HCT116 (cell line): ENCODE measurements at regions not wholly inside any gene's neighbourhood (a gene's known extent, or its start where the extent isn't known, plus 50 kb on each side); places are given as distances from the start of the nearest gene placed in this dataset.

Experiments used
- ATAC-seq: fragments of 200-7000 bp; cut with Tn5 transposase; 2 replicates; pipeline ENCODE4 v1.9.1; 2020; ENCODE audit warnings: mild to moderate bottlenecking, moderate library complexity
- BruUV-seq: library from RNA; stranded (reverse); fragments of 400-500 nt; replicated peaks from 2 replicates; lab custom pipeline; 2021; lab: Mats Ljungman, UMichigan
- CTCF ChIA-PET: fragments of 300-600 bp; sonication (Branson Sonifier 250); formaldehyde crosslinking; loops from one replicate; lab custom pipeline; 2021; ENCODE audit warnings: antibody characterized with exemption; lab: Charles Lee
- POLR2A ChIA-PET: fragments of 300-600, 350-600 bp; sonication (Branson Sonifier 250); formaldehyde crosslinking; loops from one replicate; lab custom pipeline; 2021; ENCODE audit warnings: antibody characterized with exemption; lab: Charles Lee
- RAD21 ChIA-PET, 2 experiments: fragments of 300-600 bp; sonication (Branson Sonifier 250); formaldehyde crosslinking; loops; one replicate each; lab custom pipeline; 2023; ENCODE audit warnings: low total read pairs in 2 of 2; ENCODE audit not compliant: uncharacterized antibody in 2 of 2, unreplicated experiment in 2 of 2, low non-redundant PET in 1 of 2; lab: Charles Lee
- DNase-seq: peaks from one replicate; pipeline ENCODE4 v3.0.0-alpha.2; 2010; ENCODE audit warnings: low read depth, low spot score
- H2AFZ ChIP-seq: fragments of 200-600 bp; shearing (Covaris generic), sonication (generic); 2 replicates; pipeline ENCODE4 v1.6.1; 2017; ENCODE audit warnings: low read depth, mixed run types, mixed read lengths, antibody characterized with exemption, low read length; ENCODE audit not compliant: poor library complexity, severe bottlenecking
- H3K27ac ChIP-seq: 2 replicates; pipeline ENCODE4 v1.5.1; 2012; ENCODE audit warnings: low read depth, low read length
- H3K27me3 ChIP-seq: fragments of 200-600 bp; sonication (generic); 2 replicates; pipeline ENCODE4 v1.6.1; 2016; ENCODE audit warnings: mixed run types, low read length, mixed read lengths; ENCODE audit not compliant: insufficient read depth
- H3K36me3 ChIP-seq, 2 experiments: fragments of 200-500 bp in 1 of 2; fragments of 200-600 bp in 1 of 2; sonication (Bioruptor generic) in 1 of 2; sonication (generic) in 1 of 2; 2 replicates each; pipeline versions ENCODE4 v1.5.1 to v1.6.1; 2014 to 2016; ENCODE audit warnings: low read length in 2 of 2, inconsistent platforms in 1 of 2, mixed read lengths in 1 of 2, mixed run types in 1 of 2; ENCODE audit not compliant: insufficient read depth in 2 of 2, control insufficient read depth in 1 of 2
- H3K4me1 ChIP-seq, 2 experiments: fragments of 200-600 bp in 1 of 2; sonication (generic) in 1 of 2; 2 replicates each; pipeline versions ENCODE4 v1.5.1 to v1.6.1; 2012 to 2017; ENCODE audit warnings: low read length in 2 of 2, inconsistent platforms in 1 of 2, mild to moderate bottlenecking in 1 of 2, mixed read lengths in 1 of 2, mixed run types in 1 of 2, moderate library complexity in 1 of 2; ENCODE audit not compliant: insufficient read depth in 2 of 2, control insufficient read depth in 1 of 2
- H3K4me2 ChIP-seq: fragments of 200-600 bp; sonication (generic); 2 replicates; pipeline ENCODE4 v1.6.1; 2017; ENCODE audit warnings: mixed run types, low read length, mixed read lengths
- H3K4me3 ChIP-seq, 2 experiments: fragments of 200-600 bp in 1 of 2; sonication (generic) in 1 of 2; replicated peaks in 1 of 2; 2 replicates each; pipeline ENCODE4 v1.5.1; 2011 to 2016; ENCODE audit warnings: low read length in 2 of 2, control low read depth in 1 of 2, low read depth in 1 of 2, mild to moderate bottlenecking in 1 of 2, mixed read lengths in 1 of 2, mixed run types in 1 of 2
- H3K79me2 ChIP-seq: fragments of 200-600 bp; sonication (generic); 2 replicates; pipeline ENCODE4 v1.6.1; 2017; ENCODE audit warnings: mild to moderate bottlenecking, mixed run types, low read length, moderate library complexity, mixed read lengths; ENCODE audit not compliant: insufficient read depth
- H3K9ac ChIP-seq: fragments of 200-600 bp; sonication (generic); 2 replicates; pipeline ENCODE4 v1.6.1; 2016; ENCODE audit warnings: low read length, mixed read lengths
- H3K9me2 ChIP-seq: fragments of 200-600 bp; sonication (generic), shearing (Covaris generic); 2 replicates; pipeline ENCODE4 v1.6.1; 2017; ENCODE audit warnings: mixed run types, mild to moderate bottlenecking, moderate library complexity; ENCODE audit not compliant: insufficient read depth
- H3K9me3 ChIP-seq, 2 experiments: fragments of 200-500 bp in 1 of 2; fragments of 200-600 bp in 1 of 2; sonication (Bioruptor generic) in 1 of 2; sonication (generic) in 1 of 2; 2 replicates each; pipeline ENCODE4 v1.6.1; 2014 to 2017; ENCODE audit warnings: low read length in 2 of 2, mixed read lengths in 2 of 2, inconsistent platforms in 1 of 2, low read depth in 1 of 2, mild to moderate bottlenecking in 1 of 2, mixed run types in 1 of 2, moderate library complexity in 1 of 2; ENCODE audit not compliant: control insufficient read depth in 1 of 2, insufficient read depth in 1 of 2
- H4K20me1 ChIP-seq: fragments of 200-600 bp; sonication (generic), shearing (Covaris generic); 2 replicates; pipeline ENCODE4 v1.6.1; 2017; ENCODE audit warnings: mixed run types, mild to moderate bottlenecking, moderate library complexity; ENCODE audit not compliant: insufficient read depth
- CEBPB ChIP-seq: IDR thresholded peaks from 2 replicates; pipeline ENCODE4 v1.6.1; 2012; ENCODE audit warnings: low read depth
- EGR1 ChIP-seq: IDR thresholded peaks from 2 replicates; pipeline ENCODE4 v1.6.1; 2012; ENCODE audit warnings: low read depth
- ELF1 ChIP-seq: IDR thresholded peaks from 2 replicates; pipeline ENCODE4 v1.6.1; 2012; ENCODE audit warnings: low read depth, borderline replicate concordance
- EZH2 ChIP-seq: fragments of 200-600 bp; sonication (generic); IDR thresholded peaks from 2 replicates; pipeline ENCODE4 v1.6.1; 2017; ENCODE audit warnings: antibody characterized with exemption, mixed run types
- EZH2phosphoT487 ChIP-seq: fragments of 200-600 bp; IDR thresholded peaks from 2 replicates; pipeline ENCODE4 v1.6.1; 2018; ENCODE audit warnings: antibody characterized with exemption, borderline replicate concordance
- FOSL1 ChIP-seq: IDR thresholded peaks from 2 replicates; pipeline ENCODE4 v1.6.1; 2012; ENCODE audit warnings: low read depth
- JUND ChIP-seq: IDR thresholded peaks from 2 replicates; pipeline ENCODE4 v1.6.1; 2012
- POLR2A ChIP-seq: IDR thresholded peaks from 2 replicates; pipeline ENCODE4 v1.7.0; 2011; ENCODE audit warnings: borderline replicate concordance; ENCODE audit not compliant: insufficient read depth, insufficient read length; ENCODE audit errors: extremely low read depth
- RAD21 ChIP-seq: IDR thresholded peaks from 2 replicates; pipeline ENCODE4 v1.6.1; 2012; ENCODE audit warnings: low read depth, mild to moderate bottlenecking
- SIN3A ChIP-seq: IDR thresholded peaks from 2 replicates; pipeline ENCODE4 v1.6.1; 2012; ENCODE audit warnings: low read depth
- SP1 ChIP-seq: IDR thresholded peaks from 2 replicates; pipeline ENCODE4 v1.6.1; 2012; ENCODE audit warnings: low read depth
- TCF7L2 ChIP-seq: IDR thresholded peaks from 2 replicates; pipeline ENCODE4 v1.7.0; 2011; ENCODE audit warnings: borderline replicate concordance, inconsistent platforms; ENCODE audit not compliant: insufficient read depth, insufficient read length; ENCODE audit errors: extremely low read depth
- YY1 ChIP-seq: IDR thresholded peaks from 2 replicates; pipeline ENCODE4 v1.6.1; 2011; ENCODE audit warnings: low read length, low read depth, moderate library complexity, mild to moderate bottlenecking; ENCODE audit not compliant: insufficient replicate concordance; ENCODE audit errors: extremely low read depth
- ZNF274 ChIP-seq: fragments of 200-500 bp; sonication (Bioruptor generic); IDR thresholded peaks from 2 replicates; pipeline ENCODE4 v1.6.1; 2014; ENCODE audit warnings: mild to moderate bottlenecking, low read depth, low read length, inconsistent platforms
- intact Hi-C: fragments of 100-400 bp; cut with micrococcal nuclease; formaldehyde crosslinking; loops from 2 replicates; pipeline ENCODE4 v1.10.0; 2022
- TF ChIP-seq, protein P1 (sequence below): IDR thresholded peaks from 2 replicates; pipeline ENCODE4 v1.6.1; 2012
- TF ChIP-seq, protein P2 (sequence below), 3 experiments: fragments of 200-600 bp in 1 of 3; sonication (generic) in 1 of 3; IDR thresholded peaks in 2 of 3; conservative IDR thresholded peaks in 1 of 3; 2 replicates each; pipeline ENCODE4 v1.5.1; 2012 to 2017; ENCODE audit warnings: low read depth in 2 of 3, low read length in 2 of 3, antibody characterized with exemption in 1 of 3, borderline replicate concordance in 1 of 3, control low read depth in 1 of 3, mild to moderate bottlenecking in 1 of 3, mixed read lengths in 1 of 3, mixed run types in 1 of 3, moderate library complexity in 1 of 3; ENCODE audit not compliant: insufficient read depth in 1 of 3
- TF ChIP-seq, protein P3 (sequence below): IDR thresholded peaks from 2 replicates; pipeline ENCODE4 v1.6.1; 2012; ENCODE audit warnings: low read depth

DNA sequence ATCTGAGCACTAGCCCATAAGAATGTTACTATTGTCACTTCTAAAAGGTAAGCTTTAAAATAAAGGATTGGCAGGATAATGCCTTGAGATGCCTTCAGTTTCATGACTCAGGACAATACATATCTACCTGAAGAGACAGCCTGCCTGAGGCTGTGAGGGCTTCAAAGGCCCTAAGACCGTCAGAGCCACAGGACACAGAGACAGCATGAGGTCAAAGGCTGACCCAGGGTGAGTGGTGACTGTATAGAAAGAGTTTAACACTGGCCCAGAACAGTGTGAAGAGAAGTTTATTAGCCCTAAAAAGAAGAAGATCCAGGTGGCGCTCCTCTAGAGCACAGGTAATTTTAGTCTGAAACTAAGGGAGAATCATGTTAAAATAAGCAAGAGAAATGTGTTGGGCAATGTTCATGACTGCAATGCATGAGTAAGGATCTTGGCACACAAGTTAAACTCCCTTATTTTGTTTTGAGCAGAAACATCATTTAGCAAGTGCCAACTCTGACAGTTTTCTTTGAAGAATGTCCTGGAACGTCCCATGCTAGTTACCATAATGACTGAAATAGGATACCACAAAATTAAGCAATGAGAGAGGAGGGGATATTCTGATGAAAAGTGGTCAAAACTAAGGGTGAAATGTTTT is 78.1 kb upstream of the FAM110C start:
- Histone ChIP-seq H3K4me1 (no peaks in the 10 kb centered on the region), H3K9me2 (no peaks in the 10 kb centered on the region), H3K27me3 (no peaks in the 10 kb centered on the region), H3K27ac (no peak overlapping the region), H3K79me2 (no peaks in the 10 kb centered on the region), H3K4me2 (no peak overlapping the region), H3K9me3 (no peaks in the 10 kb centered on the region), H4K20me1 (no peaks in the 10 kb centered on the region), H3K4me3 (no peak overlapping the region), H3K36me3 (no peaks in the 10 kb centered on the region), H3K9ac (no peak overlapping the region), H2AFZ (no peak overlapping the region)
- POLR2A ChIA-PET = no interaction called here
- RAD21 ChIA-PET = no interaction called here
- DNase-seq (no peak), ATAC-seq (0 out of 2 replicates have a peak, but pooled peaks have one; percentile 22)
- no TSS peak for BruUV-seq
- TF ChIP-seq FOSL1 = no peak
- no peak for TF ChIP-seq SIN3A
- TF ChIP-seq POLR2A = no peak
- TF ChIP-seq, protein P1, sequence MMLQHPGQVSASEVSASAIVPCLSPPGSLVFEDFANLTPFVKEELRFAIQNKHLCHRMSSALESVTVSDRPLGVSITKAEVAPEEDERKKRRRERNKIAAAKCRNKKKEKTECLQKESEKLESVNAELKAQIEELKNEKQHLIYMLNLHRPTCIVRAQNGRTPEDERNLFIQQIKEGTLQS = no peak
- TF ChIP-seq EGR1 = no peak
- no peak for TF ChIP-seq ZNF274
- no peak for TF ChIP-seq CEBPB
- TF ChIP-seq TCF7L2 = no peak
- TF ChIP-seq EZH2 = no peak
- no peak for TF ChIP-seq ELF1
- TF ChIP-seq SP1 = no peak
- TF ChIP-seq RAD21 = no peak
- CTCF ChIA-PET = no interaction called here
- intact Hi-C loops = no loop called here

DNA sequence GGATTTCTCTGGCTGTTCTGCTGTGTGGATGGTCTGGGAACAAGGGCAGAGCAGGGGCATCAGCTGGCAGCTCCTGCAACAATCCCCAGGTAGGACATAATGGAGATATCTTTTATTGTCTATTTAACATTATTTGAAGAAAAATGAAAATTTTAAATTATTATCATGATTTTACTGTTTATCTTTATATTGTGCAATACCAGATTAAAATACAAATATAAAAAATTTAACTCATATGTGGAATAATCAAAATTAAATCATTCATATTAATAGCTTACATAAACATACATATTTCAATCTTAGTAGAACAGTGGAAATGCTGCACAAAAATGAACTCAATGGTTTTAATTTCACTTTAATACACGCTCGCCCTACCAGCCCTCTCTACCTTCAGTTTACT is 70.6 kb upstream of the FAM110C start:
- POLR2A ChIA-PET = no interaction called here
- H3K79me2 ChIP-seq = no peaks in the 10 kb centered on the region
- TF ChIP-seq RAD21 = no peak
- no peak for TF ChIP-seq YY1
- TF ChIP-seq, protein P2, sequence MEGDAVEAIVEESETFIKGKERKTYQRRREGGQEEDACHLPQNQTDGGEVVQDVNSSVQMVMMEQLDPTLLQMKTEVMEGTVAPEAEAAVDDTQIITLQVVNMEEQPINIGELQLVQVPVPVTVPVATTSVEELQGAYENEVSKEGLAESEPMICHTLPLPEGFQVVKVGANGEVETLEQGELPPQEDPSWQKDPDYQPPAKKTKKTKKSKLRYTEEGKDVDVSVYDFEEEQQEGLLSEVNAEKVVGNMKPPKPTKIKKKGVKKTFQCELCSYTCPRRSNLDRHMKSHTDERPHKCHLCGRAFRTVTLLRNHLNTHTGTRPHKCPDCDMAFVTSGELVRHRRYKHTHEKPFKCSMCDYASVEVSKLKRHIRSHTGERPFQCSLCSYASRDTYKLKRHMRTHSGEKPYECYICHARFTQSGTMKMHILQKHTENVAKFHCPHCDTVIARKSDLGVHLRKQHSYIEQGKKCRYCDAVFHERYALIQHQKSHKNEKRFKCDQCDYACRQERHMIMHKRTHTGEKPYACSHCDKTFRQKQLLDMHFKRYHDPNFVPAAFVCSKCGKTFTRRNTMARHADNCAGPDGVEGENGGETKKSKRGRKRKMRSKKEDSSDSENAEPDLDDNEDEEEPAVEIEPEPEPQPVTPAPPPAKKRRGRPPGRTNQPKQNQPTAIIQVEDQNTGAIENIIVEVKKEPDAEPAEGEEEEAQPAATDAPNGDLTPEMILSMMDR (IDR thresholded peaks at IDR 0.05 in 2 of 3, conservative IDR thresholded peaks at IDR 0.05 in 1 of 3; ENCODE audit: borderline replicate concordance in 1 of 3, insufficient read depth in 1 of 3, low read depth in 2 of 3, low read length in 2 of 3) = no peak
- no peak for TF ChIP-seq ELF1
- no peak for TF ChIP-seq JUND
- TF ChIP-seq EGR1 = no peak
- no peak for TF ChIP-seq EZH2phosphoT487
- TF ChIP-seq, protein P3, sequence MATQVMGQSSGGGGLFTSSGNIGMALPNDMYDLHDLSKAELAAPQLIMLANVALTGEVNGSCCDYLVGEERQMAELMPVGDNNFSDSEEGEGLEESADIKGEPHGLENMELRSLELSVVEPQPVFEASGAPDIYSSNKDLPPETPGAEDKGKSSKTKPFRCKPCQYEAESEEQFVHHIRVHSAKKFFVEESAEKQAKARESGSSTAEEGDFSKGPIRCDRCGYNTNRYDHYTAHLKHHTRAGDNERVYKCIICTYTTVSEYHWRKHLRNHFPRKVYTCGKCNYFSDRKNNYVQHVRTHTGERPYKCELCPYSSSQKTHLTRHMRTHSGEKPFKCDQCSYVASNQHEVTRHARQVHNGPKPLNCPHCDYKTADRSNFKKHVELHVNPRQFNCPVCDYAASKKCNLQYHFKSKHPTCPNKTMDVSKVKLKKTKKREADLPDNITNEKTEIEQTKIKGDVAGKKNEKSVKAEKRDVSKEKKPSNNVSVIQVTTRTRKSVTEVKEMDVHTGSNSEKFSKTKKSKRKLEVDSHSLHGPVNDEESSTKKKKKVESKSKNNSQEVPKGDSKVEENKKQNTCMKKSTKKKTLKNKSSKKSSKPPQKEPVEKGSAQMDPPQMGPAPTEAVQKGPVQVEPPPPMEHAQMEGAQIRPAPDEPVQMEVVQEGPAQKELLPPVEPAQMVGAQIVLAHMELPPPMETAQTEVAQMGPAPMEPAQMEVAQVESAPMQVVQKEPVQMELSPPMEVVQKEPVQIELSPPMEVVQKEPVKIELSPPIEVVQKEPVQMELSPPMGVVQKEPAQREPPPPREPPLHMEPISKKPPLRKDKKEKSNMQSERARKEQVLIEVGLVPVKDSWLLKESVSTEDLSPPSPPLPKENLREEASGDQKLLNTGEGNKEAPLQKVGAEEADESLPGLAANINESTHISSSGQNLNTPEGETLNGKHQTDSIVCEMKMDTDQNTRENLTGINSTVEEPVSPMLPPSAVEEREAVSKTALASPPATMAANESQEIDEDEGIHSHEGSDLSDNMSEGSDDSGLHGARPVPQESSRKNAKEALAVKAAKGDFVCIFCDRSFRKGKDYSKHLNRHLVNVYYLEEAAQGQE = no peak

More for the DNA sequence above, 70.6 kb upstream of the FAM110C start:
- Histone ChIP-seq H3K9ac (no peak overlapping the region), H3K36me3 (no peaks in the 10 kb centered on the region), H3K9me3 (no peaks in the 10 kb centered on the region), H3K4me1 (peaks cover 0 to 4% of the 10 kb centered on the region in 2 experiments; a peak in 1 of 4 replicates), H3K27ac (no peak overlapping the region), H3K4me3 (no peak overlapping the region), H3K4me2 (no peak overlapping the region), H4K20me1 (no peaks in the 10 kb centered on the region), H3K27me3 (no peaks in the 10 kb centered on the region), H2AFZ (no peak overlapping the region), H3K9me2 (no peaks in the 10 kb centered on the region)
- intact Hi-C loops = no loop called here
- ATAC-seq (no peak), DNase-seq (no peak)
- ChIA-PET CTCF (no interaction called here), RAD21 (no interaction called here)
- no TSS peak for BruUV-seq
